HEK293T (cell line): ENCODE measurements at regions not wholly inside any gene's neighbourhood (a gene's known extent, or its start where the extent isn't known, plus 50 kb on each side); places are given as distances from the start of the nearest gene placed in this dataset.

ENCODE experiments used
- CTCF ChIA-PET: fragments of 350-600 bp; formaldehyde crosslinking; extraction: SDS; loops from one replicate; lab custom pipeline; 2021; ENCODE audit warnings: antibody characterized with exemption, inconsistent platforms; lab: Yijun Ruan, JAX
- POLR2A ChIA-PET: fragments of 350-600 bp; formaldehyde crosslinking; extraction: SDS; loops from one replicate; lab custom pipeline; 2020; ENCODE audit warnings: antibody characterized with exemption, inconsistent platforms; lab: Yijun Ruan, JAX
- DNase-seq: peaks from one replicate; pipeline ENCODE4 v3.0.0; 2012; ENCODE audit warnings: mixed read lengths; ENCODE audit errors: extremely low spot score
- ARNT ChIP-seq: fragments of 450-650 bp; IDR thresholded peaks from 2 replicates; pipeline ENCODE4 v1.6.1; 2017; ENCODE audit warnings: mild to moderate bottlenecking
- BHLHE40 ChIP-seq: fragments of 450-650 bp; IDR thresholded peaks from 2 replicates; pipeline ENCODE4 v1.6.1; 2016; ENCODE audit warnings: mild to moderate bottlenecking, moderate library complexity, borderline replicate concordance
- CTBP1 ChIP-seq: fragments of 450-650 bp; IDR thresholded peaks from 2 replicates; pipeline ENCODE4 v1.6.1; 2016; ENCODE audit warnings: borderline replicate concordance
- ELF4 ChIP-seq: fragments of 450-650 bp; IDR thresholded peaks from 2 replicates; pipeline ENCODE4 v1.6.1; 2017; ENCODE audit warnings: antibody characterized with exemption
- FOXA1 ChIP-seq: fragments of 450-650 bp; IDR thresholded peaks from 2 replicates; pipeline ENCODE4 v1.6.1; 2016; ENCODE audit warnings: mild to moderate bottlenecking
- FOXK2 ChIP-seq: fragments of 450-650 bp; IDR thresholded peaks from 2 replicates; pipeline ENCODE4 v1.6.1; 2016; ENCODE audit warnings: mild to moderate bottlenecking
- FOXM1 ChIP-seq: fragments of 450-650 bp; IDR thresholded peaks from 2 replicates; pipeline ENCODE4 v1.6.1; 2017; ENCODE audit warnings: mild to moderate bottlenecking, borderline replicate concordance
- HDGF ChIP-seq: fragments of 450-650 bp; IDR thresholded peaks from 2 replicates; pipeline ENCODE4 v1.6.1; 2017; ENCODE audit warnings: antibody characterized with exemption, borderline replicate concordance
- L3MBTL2 ChIP-seq: fragments of 450-650 bp; conservative IDR thresholded peaks from 2 replicates; pipeline ENCODE4 v1.6.1; 2016; ENCODE audit warnings: mild to moderate bottlenecking
- LEF1 ChIP-seq: fragments of 450-650 bp; IDR thresholded peaks from 2 replicates; pipeline ENCODE4 v1.6.1; 2017; ENCODE audit warnings: mild to moderate bottlenecking, borderline replicate concordance
- NFRKB ChIP-seq: fragments of 450-650 bp; IDR thresholded peaks from 2 replicates; pipeline ENCODE4 v1.6.1; 2016; ENCODE audit warnings: mild to moderate bottlenecking, moderate library complexity
- PKNOX1 ChIP-seq: fragments of 450-650 bp; IDR thresholded peaks from 2 replicates; pipeline ENCODE4 v1.6.1; 2016
- SP1 ChIP-seq: fragments of 450-650 bp; IDR thresholded peaks from 2 replicates; pipeline ENCODE4 v1.6.1; 2017
- SUZ12 ChIP-seq: fragments of 450-650 bp; IDR thresholded peaks from 2 replicates; pipeline ENCODE4 v1.6.1; 2016; ENCODE audit warnings: mild to moderate bottlenecking
- TARDBP ChIP-seq: fragments of 450-650 bp; IDR thresholded peaks from 2 replicates; pipeline ENCODE4 v1.6.1; 2016
- ZNF384 ChIP-seq: fragments of 450-650 bp; IDR thresholded peaks from 2 replicates; pipeline ENCODE4 v1.6.1; 2016

DNA sequence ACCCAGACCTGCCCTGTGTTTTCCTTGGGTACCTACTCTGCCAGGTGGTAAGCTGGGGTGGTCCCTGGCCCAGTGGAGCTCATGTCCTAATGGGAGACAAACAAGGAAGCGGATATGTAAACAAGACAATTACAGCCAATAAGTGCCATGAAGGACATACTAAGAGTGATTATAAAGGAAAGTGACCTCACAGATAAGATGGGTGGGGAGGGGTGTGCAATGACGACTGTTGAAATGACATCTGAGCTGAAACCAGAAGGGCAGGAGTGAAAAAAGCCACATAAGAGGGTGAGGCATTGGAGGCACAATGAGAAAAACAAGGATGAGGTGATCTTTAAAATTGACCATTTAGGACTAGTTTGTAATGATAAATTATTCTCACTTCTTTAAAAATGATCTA is 336.2 kb upstream of the IL12A start:
- ChIA-PET POLR2A (no interaction called here), CTCF (no interaction called here)
- DNase-seq, result no peak
- TF ChIP-seq BHLHE40 (no peak), TARDBP (no peak), PKNOX1 (no peak), FOXA1 (no peak), ARNT (no peak), SUZ12 (no peak), FOXK2 (no peak), LEF1 (no peak), ZNF384 (no peak), ELF4 (no peak), CTBP1 (no peak), NFRKB (no peak), L3MBTL2 (no peak), HDGF (no peak)

GRCh38 chr3:159654183-159655134 is 334.2 kb upstream of the IL12A start:
- POLR2A ChIA-PET, result no interaction called here
- no peak for DNase-seq
- TF ChIP-seq LEF1 (no peak), ZNF384 (0 out of 2 replicates have a peak, but pooled peaks have one; percentile 14), L3MBTL2 (no peak)
- CTCF ChIA-PET, result no interaction called here

GRCh38 chr3:159655202-159655601 is 333.4 kb upstream of the IL12A start:
- ChIA-PET POLR2A (no interaction called here), CTCF (no interaction called here)
- no peak for DNase-seq
- TF ChIP-seq PKNOX1, result no peak
- TF ChIP-seq BHLHE40, result no peak
- no peak for TF ChIP-seq FOXM1
- no peak for TF ChIP-seq ZNF384
- TF ChIP-seq FOXA1, result no peak
- TF ChIP-seq SUZ12, result no peak
- no peak for TF ChIP-seq NFRKB
- TF ChIP-seq LEF1, result no peak
- TF ChIP-seq CTBP1, result no peak
- TF ChIP-seq L3MBTL2, result no peak
- TF ChIP-seq ARNT, result no peak
- no peak for TF ChIP-seq ELF4
- TF ChIP-seq FOXK2, result no peak
- TF ChIP-seq HDGF, result no peak
- no peak for TF ChIP-seq SP1

DNA sequence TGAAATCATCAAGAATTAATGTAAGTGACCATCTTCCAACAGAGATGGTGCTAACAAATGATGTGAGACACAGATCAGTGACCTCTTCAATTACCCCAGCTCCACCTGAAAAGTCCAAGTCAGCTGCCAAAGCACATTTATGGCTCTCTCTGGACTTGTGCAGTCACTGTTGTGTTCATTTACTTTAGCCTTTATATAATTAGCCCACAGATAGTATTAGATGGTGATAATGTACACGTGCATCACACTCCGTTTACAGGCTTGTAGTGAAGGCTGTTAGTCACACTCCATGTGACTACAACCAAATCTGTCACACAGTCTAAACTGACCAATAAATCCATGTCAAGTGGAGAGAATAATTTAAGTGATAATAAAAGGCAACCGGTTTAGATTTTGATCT is 331.5 kb upstream of the IL12A start:
- DNase-seq, result no peak
- POLR2A ChIA-PET, result no interaction called here
- CTCF ChIA-PET, result no interaction called here
- TF ChIP-seq PKNOX1 (0 out of 2 replicates have a peak, but pooled peaks have one; percentile 9), SUZ12 (no peak), ARNT (no peak)

- POLR2A ChIA-PET, result no interaction called here
- CTCF ChIA-PET, result no interaction called here
- TF ChIP-seq PKNOX1 (no peak), TARDBP (no peak), FOXK2 (no peak), NFRKB (no peak), ELF4 (no peak), FOXA1 (no peak), SP1 (no peak)
- no peak for DNase-seq
These were observed 331.0 kb upstream of the IL12A start for GRCh38 chr3:159657629-159658028.

DNA sequence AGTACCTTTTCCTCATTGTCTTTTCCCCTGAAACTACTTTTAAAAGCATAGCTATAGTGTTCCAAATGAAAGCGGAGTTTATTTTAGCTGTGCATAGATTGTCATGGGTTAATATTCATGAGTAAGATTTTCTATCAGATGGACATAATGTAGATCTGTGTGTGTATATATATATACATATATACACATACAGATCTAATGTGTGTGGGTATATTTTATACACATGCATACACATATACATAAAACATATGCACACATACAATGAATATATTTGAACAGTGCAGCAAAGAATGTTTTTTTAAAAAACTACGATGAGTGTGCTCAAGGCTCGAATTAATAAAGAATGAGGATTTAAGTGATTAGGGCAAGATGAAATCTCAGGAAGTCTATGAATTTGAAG is 328.3 kb upstream of the IL12A start:
- TF ChIP-seq SP1 (no peak), BHLHE40 (no peak), NFRKB (no peak), ARNT (no peak), LEF1 (no peak), FOXK2 (no peak), SUZ12 (no peak), TARDBP (no peak), ELF4 (no peak), HDGF (no peak), ZNF384 (no peak), CTBP1 (no peak), L3MBTL2 (no peak)
- DNase-seq, result no peak
- ChIA-PET POLR2A (no interaction called here), CTCF (no interaction called here)
